Tibial nerve (tissue), 3 donors: ENCODE measurements at regions not wholly inside any gene's neighbourhood (a gene's known extent, or its start where the extent isn't known, plus 50 kb on each side); places are given as distances from the start of the nearest gene placed in this dataset.

ENCODE experiments used
- CTCF ChIP-seq, 5 experiments: fragments of 200-600 bp in 3 of 5; fragments of 450-650 bp in 2 of 5; sonication (generic) in 3 of 5; IDR thresholded peaks; one replicate each; pipeline ENCODE4 v1.5.1; 2016 to 2019; ENCODE audit warnings: antibody characterized with exemption in 5 of 5, mild to moderate bottlenecking in 3 of 5, moderate library complexity in 2 of 5
- POLR2A ChIP-seq, 2 donors: fragments of 450-650 bp; IDR thresholded peaks; one replicate each; pipeline ENCODE4 v1.6.1; 2017; ENCODE audit warnings: antibody characterized with exemption in 2 of 2, mild to moderate bottlenecking in 2 of 2, moderate library complexity in 2 of 2

GRCh38 chr13:103275722-103276121 lies 209.5 kb upstream of the SLC10A2 start:
- TF ChIP-seq CTCF (IDR thresholded peaks at IDR 0.05) (no peak), POLR2A (IDR thresholded peaks at IDR 0.05) (no peak)
